IPS-20b (cell line): ENCODE measurements at regions not wholly inside any gene's neighbourhood (a gene's known extent, or its start where the extent isn't known, plus 50 kb on each side); places are given as distances from the start of the nearest gene placed in this dataset.
"Not testable (repeated sequence)": the region's sequence is repeated elsewhere in the genome, so short reads cannot be mapped to it uniquely, and the experiment has no call there.

Experiments
- H3K27ac ChIP-seq: one replicate; pipeline ENCODE4 v1.5.1; 2013; ENCODE audit warnings: low read length
- H3K27me3 ChIP-seq: 2 replicates; pipeline ENCODE4 v1.6.1; 2013; ENCODE audit warnings: mild to moderate bottlenecking, low read length, inconsistent platforms; ENCODE audit not compliant: insufficient read depth
- H3K36me3 ChIP-seq: 2 replicates; pipeline ENCODE4 v1.6.1; 2013; ENCODE audit warnings: low read depth, mild to moderate bottlenecking, inconsistent platforms, low read length, moderate library complexity; ENCODE audit not compliant: insufficient read depth
- H3K4me1 ChIP-seq: 2 replicates; pipeline ENCODE4 v1.6.1; 2013; ENCODE audit warnings: mild to moderate bottlenecking, control low read depth, inconsistent platforms, low read length, moderate library complexity; ENCODE audit not compliant: insufficient read depth
- H3K4me3 ChIP-seq: 2 replicates; pipeline ENCODE4 v1.5.1; 2013; ENCODE audit warnings: mild to moderate bottlenecking, low read length, inconsistent platforms
- H3K9ac ChIP-seq: 2 replicates; pipeline ENCODE4 v1.6.1; 2013; ENCODE audit warnings: low read depth, mild to moderate bottlenecking, inconsistent platforms, low read length, moderate library complexity
- H3K9me3 ChIP-seq: 2 replicates; pipeline ENCODE4 v1.6.1; 2013; ENCODE audit warnings: mild to moderate bottlenecking, low read depth, low read length, inconsistent platforms; ENCODE audit not compliant: insufficient read depth

DNA sequence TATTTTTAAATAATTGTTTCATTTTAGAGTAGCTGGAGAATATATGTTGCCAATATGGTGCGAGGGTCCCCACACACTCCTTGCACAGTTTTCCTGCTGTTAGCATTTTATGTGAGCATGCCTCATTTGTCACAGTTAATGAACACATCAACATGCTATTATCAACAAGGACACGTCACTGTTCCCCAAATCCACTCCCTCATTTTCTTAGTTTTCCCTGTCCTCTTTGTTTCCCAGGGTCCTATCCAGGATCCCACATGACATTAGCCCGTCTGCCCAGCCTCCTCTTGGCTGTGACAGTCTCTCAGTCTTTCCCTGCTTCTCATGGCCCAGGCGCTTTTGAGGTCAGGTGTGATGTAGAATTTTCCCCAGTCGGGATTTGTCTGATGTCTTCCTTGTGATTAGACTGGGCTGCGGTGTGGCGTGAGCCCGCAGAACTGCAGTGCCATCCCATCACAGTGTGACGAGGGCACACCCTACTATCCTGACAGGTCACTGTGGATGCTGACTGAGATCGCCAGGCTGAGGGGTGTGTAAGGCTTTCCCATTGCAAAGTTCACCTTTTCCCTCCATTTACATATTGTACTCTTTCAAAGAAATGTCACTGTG lies 450.6 kb upstream of the B3GAT1 start:
- no peak overlapping the region for H3K4me3 ChIP-seq
- H3K9ac ChIP-seq = no peak overlapping the region
- H3K27me3 ChIP-seq = peaks cover 1% of the 10 kb centered on the region; the same call in 1 of the 2 replicates
- H3K4me1 ChIP-seq = no peaks in the 10 kb centered on the region
- H3K9me3 ChIP-seq = no peaks in the 10 kb centered on the region
- H3K36me3 ChIP-seq = no peaks in the 10 kb centered on the region
- no peak overlapping the region for H3K27ac ChIP-seq

DNA sequence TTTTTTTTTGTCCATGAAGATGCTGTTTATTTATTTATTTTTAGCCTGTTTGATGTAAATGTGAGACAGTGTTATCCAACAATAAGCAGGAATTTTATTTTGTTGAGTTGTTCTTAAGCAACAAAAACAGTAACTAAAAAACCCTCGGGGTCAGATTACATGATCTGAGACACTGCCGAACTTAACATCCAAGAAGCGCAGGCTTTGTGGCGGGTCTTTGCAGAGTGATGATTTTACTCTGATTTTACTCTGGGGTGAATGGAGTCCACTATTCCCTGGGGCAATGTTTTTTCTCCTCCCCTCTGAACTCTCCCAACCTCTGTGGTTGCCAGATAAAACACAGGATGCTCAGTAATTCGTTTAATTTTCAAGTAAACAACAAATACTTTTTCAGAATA lies 450.1 kb upstream of the B3GAT1 start:
- Histone ChIP-seq H3K4me1 (no peaks in the 10 kb centered on the region), H3K36me3 (no peaks in the 10 kb centered on the region)

DNA sequence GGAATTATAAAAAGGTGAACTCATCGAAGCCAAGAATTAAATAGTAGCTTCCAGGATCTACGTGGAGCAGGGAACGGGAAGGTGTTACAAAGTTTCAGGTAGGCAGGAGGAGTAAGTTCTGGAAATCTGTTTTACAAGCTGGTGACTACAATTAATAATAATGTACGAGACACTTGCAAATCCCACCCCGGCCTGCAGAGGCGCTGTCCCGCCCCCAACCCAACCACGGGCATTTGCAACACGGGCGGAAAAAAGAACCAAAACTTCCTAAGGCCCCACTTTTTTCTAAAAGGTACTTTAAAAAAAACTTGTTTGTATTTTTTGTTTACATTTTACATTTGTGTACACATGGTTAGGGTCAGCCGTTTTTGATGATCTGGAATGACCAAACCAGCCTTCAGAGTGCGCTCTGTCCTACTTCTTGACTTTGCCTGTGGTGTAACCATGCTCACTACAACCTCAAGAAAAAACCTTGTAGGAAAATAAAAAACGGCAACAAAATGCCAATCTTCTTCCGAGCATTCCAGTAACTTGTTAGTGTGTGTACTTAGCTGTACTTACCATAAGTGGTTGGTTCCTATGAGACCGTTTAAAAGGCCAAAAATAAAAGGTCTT lies 449.6 kb upstream of the B3GAT1 start:
- H3K4me1 ChIP-seq = no peaks in the 10 kb centered on the region

More for the DNA sequence above, 450.1 kb upstream of the B3GAT1 start:
- Histone ChIP-seq H3K9ac (no peak overlapping the region), H3K4me3 (no peak overlapping the region), H3K9me3 (no peaks in the 10 kb centered on the region), H3K27me3 (no peaks in the 10 kb centered on the region), H3K27ac (no peak overlapping the region)

DNA sequence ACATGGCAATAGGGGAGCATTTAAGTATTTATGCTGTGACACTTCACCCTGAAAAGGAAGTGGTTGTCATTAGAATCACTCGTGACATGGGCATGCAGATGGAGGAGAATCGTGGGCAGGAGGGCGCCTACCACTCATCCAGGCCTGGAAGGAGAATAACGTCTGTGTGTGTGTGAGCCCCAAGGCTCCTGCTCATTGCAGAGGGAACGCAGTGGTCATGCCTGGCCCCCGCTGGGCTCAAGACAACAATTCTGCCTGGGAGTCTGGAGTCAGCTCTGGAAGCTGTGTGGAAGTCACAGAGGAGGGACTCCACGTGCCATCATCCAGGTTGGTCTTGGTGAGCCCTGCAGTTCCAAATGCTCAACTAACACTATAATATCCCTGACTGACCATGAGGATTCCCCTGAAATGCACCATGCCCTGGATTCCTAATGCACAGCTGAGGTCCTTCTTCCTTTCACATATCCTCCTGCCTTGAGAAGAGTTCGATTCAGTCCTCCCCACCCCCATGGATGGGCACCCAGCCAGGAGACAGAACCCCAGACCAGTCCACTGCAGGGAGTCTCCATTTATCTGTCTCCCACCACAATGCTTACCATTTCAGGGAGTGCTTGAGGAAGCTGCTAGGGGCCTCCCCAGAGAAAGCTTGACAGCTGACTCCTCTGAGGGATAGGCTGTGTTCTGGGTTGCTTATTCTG lies 446.9 kb upstream of the B3GAT1 start:
- no peak overlapping the region for H3K9ac ChIP-seq

More for the DNA sequence above, 449.6 kb upstream of the B3GAT1 start:
- Histone ChIP-seq H3K4me3 (no peak overlapping the region), H3K27ac (no peak overlapping the region), H3K36me3 (no peaks in the 10 kb centered on the region), H3K27me3 (no peaks in the 10 kb centered on the region), H3K9ac (no peak overlapping the region), H3K9me3 (no peaks in the 10 kb centered on the region)

DNA sequence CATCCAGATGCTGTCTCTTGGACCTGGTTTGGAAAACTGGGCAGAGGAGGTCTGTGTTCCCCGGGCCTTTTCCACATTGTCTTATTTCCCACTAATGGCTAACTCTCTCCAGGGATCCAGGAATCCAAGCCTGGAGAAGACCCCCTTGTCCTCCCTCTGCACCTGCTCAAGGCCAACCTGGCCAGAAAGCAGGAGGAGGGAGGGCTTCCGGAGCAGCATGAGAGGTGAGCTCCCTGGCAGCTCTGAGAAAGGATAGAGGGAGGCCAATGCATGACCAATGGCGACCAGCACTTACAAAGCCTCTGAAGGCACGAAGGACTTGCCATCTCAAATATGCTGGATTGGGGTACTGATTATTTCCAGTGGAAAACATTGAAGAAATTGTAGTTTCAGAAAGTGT lies 445.0 kb upstream of the B3GAT1 start:
- Histone ChIP-seq H3K4me1 (no peaks in the 10 kb centered on the region), H3K27ac (no peak overlapping the region), H3K9me3 (no peaks in the 10 kb centered on the region), H3K36me3 (no peaks in the 10 kb centered on the region), H3K9ac (no peak overlapping the region), H3K27me3 (no peaks in the 10 kb centered on the region), H3K4me3 (no peak overlapping the region)

More for the DNA sequence above, 446.9 kb upstream of the B3GAT1 start:
- Histone ChIP-seq H3K36me3 (no peaks in the 10 kb centered on the region), H3K27me3 (no peaks in the 10 kb centered on the region), H3K4me3 (no peak overlapping the region), H3K4me1 (no peaks in the 10 kb centered on the region), H3K27ac (no peak overlapping the region), H3K9me3 (no peaks in the 10 kb centered on the region)

DNA sequence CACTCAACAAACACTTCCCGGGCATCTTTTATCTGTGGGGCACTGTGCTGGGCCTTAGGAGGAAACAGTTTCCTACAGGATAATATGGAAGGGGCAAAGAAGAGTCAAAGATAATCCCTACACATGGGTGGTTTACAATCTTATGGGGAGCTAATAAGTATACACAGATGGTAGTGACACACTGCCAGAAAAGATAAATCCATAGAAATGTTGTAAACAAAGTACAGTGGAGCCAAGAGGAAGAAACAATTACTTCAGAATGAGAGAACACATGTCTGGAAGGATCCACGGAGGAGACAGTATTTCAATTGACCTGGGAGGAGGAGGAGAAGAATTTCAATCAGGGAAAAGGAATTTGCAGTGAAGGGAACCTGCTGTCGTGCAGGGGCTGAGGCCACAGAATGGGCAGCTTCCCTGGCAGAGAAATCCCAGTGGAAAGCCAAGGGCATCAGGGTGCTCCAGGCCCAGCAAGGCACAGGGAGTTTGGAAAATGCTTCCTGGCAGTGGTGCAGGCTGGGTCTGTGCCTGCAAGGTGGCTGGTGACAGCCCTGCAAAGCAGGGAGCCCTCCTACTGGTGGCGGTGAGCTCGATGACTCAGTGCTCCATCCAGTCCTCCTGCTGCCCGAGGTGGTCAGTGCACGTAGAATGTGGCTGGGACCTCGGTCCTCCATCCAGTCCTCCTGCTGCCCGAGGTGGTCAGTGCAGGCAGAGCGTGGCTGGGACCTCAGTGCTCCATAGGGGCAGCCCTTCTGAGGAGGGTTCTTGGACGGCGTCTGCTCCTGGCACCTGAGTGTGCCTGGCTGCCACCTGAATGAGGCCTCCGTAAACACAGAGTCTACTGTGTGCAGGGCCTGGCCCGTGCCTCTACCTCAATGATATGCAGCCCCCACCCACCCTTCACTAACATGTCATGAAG lies 444.3 kb upstream of the B3GAT1 start:
- Histone ChIP-seq H3K4me1 (0 out of 2 replicates have a peak, but pooled peaks cover under 1% of the 10 kb centered on the region), H3K36me3 (no peaks in the 10 kb centered on the region), H3K9ac (no peak overlapping the region), H3K27ac (no peak overlapping the region), H3K27me3 (no peaks in the 10 kb centered on the region), H3K9me3 (no peaks in the 10 kb centered on the region), H3K4me3 (no peak overlapping the region)

DNA sequence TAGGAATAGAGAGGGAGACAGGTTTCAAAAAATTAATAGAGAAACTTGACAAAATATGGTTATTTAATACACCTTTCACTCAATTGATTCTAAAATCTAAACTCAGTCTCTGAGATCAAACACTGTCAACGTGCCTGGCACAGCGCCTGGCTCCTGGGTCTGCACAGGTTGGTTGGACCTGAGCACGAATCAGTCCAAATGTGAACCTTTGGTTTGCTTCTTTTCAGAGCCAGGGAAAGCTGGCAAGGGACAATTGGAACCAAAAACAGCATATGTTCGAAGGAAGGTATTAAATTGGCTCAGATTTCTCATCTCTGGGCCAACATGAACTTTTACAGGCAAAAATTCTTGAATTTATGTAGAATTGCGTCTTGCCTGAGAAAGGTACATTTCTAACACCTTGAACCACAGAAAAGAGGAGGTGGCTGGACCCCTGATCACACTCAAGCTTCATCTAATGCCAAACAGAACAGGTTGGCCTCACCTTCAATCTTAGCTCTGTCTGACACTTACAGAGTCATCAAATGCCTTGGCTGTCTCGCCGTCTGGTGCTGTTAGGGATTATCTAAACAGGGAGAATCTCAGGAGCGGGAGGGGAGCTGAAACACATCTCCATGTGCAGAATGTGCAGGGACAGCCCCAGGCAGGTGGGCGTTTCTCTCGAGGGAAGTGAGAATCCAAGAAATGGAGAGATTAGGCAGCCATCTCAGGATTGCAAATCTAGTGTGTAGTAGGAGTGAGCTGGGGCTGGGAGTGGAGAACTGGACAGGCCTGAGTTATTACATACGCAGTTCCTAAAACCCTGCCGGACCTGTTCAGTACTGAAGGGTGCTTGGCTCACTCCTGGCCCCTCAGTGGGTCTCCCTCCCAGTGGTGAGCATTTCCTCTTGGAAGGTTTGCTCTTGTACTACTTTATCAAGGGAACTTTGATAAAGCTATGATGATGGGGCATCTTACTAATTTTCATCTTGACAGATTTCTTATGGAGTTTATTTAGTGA lies 442.2 kb upstream of the B3GAT1 start:
- Histone ChIP-seq H3K36me3 (no peaks in the 10 kb centered on the region), H3K9me3 (no peaks in the 10 kb centered on the region), H3K9ac (no peak overlapping the region), H3K4me3 (no peak overlapping the region), H3K4me1 (0 out of 2 replicates have a peak, but pooled peaks cover 4% of the 10 kb centered on the region), H3K27ac (no peak overlapping the region), H3K27me3 (no peaks in the 10 kb centered on the region)

DNA sequence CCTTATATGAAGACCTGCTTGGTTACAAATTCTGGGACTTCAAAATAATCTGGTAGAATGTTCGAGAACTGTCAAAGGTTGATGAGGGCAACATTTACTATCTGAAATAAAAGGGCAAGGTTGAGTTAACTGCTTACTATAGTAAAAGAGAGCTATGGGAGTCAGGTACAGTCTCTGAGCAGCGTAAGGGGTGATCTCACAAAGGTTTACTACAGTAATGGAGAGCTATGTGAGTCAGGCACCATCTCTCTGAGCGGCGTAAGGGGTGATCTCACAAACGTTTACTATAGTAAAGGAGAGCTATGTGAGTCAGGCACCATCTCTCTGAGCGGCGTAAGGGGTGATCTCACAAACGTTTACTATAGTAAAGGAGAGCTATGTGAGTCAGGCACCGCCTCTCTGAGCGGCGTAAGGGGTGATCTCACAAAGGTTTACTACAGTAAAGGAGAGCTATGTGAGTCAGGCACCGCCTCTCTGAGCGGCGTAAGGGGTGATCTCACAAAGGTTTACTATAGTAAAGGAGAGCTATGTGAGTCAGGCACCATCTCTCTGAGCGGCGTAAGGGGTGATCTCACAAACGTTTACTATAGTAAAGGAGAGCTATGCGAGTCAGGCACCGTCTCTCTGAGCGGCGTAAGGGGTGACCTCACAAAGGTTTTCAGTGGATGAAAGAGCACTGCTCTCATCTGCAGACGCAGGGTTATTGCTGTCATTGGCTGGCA lies 439.6 kb upstream of the B3GAT1 start:
- H3K27ac ChIP-seq, H3K27me3 ChIP-seq, H3K9ac ChIP-seq, H3K4me1 ChIP-seq, H3K36me3 ChIP-seq, H3K4me3 ChIP-seq, H3K9me3 ChIP-seq: not testable (repeated sequence)

DNA sequence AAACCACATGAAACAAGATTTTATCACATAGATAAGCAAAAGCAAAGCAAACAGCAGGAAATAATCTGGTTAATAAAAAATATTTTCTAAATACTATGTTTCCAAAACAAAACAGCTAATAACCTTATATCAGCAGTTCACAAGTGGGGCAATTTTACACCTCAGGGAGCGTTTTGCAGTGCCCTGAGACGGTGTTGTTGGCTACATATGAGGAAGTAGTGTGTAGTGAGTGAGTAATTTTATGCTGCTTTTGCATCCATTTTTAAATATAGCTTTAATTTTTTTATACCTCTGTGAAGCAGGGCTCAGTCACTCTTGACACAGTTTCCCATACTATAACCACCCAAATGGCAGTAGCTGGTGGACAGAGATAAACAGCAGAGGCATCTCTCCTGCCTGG lies 438.5 kb upstream of the B3GAT1 start:
- no peaks in the 10 kb centered on the region for H3K36me3 ChIP-seq
- 0 out of 2 replicates have a peak, but pooled peaks cover 4% of the 10 kb centered on the region for H3K4me1 ChIP-seq
- no peaks in the 10 kb centered on the region for H3K27me3 ChIP-seq
- no peak overlapping the region for H3K27ac ChIP-seq
- no peak overlapping the region for H3K4me3 ChIP-seq
- no peak overlapping the region for H3K9ac ChIP-seq
- H3K9me3 ChIP-seq = no peaks in the 10 kb centered on the region

DNA sequence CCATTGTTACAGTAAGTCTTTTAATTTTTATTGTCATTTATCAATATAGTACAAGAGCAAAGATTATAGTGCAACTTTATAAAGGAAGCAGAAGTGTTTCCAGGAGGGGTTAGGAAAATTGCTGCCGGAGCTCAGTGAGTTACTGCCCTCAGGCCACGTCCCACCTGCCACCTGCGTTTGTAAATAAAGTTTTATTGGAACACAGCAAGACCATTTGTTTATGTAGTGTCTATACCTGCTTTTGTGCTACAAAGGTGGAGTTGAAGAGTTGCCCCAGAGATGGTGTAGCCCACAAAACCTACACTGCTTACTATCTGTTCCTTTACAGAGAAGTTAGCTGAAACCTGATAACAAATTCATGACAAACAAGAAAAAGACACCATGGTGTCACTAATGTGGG lies 437.8 kb upstream of the B3GAT1 start:
- Histone ChIP-seq H3K36me3 (no peaks in the 10 kb centered on the region), H3K9ac (no peak overlapping the region), H3K9me3 (no peaks in the 10 kb centered on the region), H3K27me3 (no peaks in the 10 kb centered on the region), H3K4me1 (0 out of 2 replicates have a peak, but pooled peaks cover 4% of the 10 kb centered on the region), H3K27ac (no peak overlapping the region), H3K4me3 (no peak overlapping the region)
